ENCODE measurements at regions not wholly inside any gene's neighbourhood (a gene's known extent, or its start where the extent isn't known, plus 50 kb on each side); places are given as distances from the start of the nearest gene placed in this dataset.
"Not testable (repeated sequence)": the region's sequence is repeated elsewhere in the genome, so short reads cannot be mapped to it uniquely, and the experiment has no call there.

GRCh38 chr4:188665491-188666457, 526.5 kb downstream of the TRIML1 start:
- TF ChIP-seq CTCF (IDR thresholded peaks at IDR 0.05; ENCODE audit: partially characterized antibody, unreplicated experiment) = no peak
- no peaks in the 10 kb centered on the region for H3K27me3 Mint-ChIP-seq (ENCODE audit: unreplicated experiment)
- no peak overlapping the region for H3K27ac Mint-ChIP-seq (ENCODE audit: unreplicated experiment)
- no peak overlapping the region for H3K4me3 Mint-ChIP-seq (ENCODE audit: unreplicated experiment)
- no peak for DNase-seq
- no peaks in the 10 kb centered on the region for H3K9me3 Mint-ChIP-seq (ENCODE audit: unreplicated experiment)
- H3K36me3 Mint-ChIP-seq (ENCODE audit: unreplicated experiment) = no peaks in the 10 kb centered on the region
- peaks cover 6% of the 10 kb centered on the region for H3K4me1 Mint-ChIP-seq (ENCODE audit: low read depth, unreplicated experiment)

DNA sequence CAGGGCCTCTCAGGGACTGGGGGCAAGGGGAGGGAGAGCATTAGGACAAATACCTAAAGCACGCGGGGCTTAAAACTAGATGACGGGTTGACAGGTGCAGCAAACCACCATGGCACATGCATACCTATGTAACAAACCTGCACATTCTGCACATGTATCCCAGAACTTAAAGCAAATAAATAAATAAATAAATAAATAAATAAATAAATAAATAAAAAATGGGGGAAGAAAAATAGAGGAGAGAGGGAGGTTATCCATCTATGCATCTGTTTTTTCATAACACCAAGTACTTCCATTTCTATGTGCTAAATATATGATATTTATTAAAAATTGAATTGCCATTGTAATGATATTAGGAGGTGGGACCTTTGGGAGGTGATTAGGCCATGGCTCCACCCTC, 539.5 kb downstream of the TRIML1 start:
- H3K9me3 Mint-ChIP-seq (ENCODE audit: unreplicated experiment); H3K36me3 Mint-ChIP-seq (ENCODE audit: unreplicated experiment); H3K4me1 Mint-ChIP-seq (ENCODE audit: low read depth, unreplicated experiment); H3K4me3 Mint-ChIP-seq (ENCODE audit: unreplicated experiment); DNase-seq; H3K27me3 Mint-ChIP-seq (ENCODE audit: unreplicated experiment); H3K27ac Mint-ChIP-seq (ENCODE audit: unreplicated experiment): not testable (repeated sequence)

DNA sequence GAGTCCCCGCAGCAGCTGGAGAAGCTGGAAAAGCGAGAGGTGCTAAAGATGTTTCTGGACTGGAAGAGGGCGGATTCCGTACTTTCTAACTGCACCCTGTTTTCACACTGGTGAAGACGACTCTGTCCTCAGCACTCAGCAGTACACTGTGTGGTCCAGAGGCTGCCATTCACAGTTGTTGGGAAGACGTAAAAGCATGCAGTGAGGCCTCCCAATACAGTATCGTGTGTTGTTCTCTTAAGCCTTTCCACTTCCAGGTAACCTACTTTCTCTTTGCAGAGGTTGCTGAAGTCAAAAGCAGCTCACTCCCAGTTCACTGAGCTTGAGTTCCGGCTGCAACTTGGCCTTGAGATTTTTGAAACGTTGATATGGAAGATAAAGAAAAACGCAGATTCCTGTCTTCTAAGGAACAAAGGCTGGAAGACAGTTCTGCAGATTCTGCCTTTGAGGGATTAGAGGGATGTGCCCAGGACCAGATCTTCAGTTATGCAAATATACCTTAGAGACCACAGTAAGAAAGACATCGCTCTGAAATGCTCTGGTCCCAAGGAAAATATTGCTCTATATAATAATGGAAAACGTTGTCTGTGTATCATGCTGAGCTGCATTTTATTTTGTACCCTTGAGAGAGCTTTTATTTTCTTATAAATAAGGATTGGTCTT, 540.9 kb downstream of the TRIML1 start:
- H3K4me3 Mint-ChIP-seq (ENCODE audit: unreplicated experiment) = no peak overlapping the region
- H3K27ac Mint-ChIP-seq (ENCODE audit: unreplicated experiment) = no peak overlapping the region
- no peaks in the 10 kb centered on the region for H3K9me3 Mint-ChIP-seq (ENCODE audit: unreplicated experiment)
- no peaks in the 10 kb centered on the region for H3K36me3 Mint-ChIP-seq (ENCODE audit: unreplicated experiment)
- DNase-seq = no peak
- H3K27me3 Mint-ChIP-seq (ENCODE audit: unreplicated experiment) = peaks cover 2% of the 10 kb centered on the region
- no peaks in the 10 kb centered on the region for H3K4me1 Mint-ChIP-seq (ENCODE audit: low read depth, unreplicated experiment)
- no peak for TF ChIP-seq CTCF (IDR thresholded peaks at IDR 0.05; ENCODE audit: partially characterized antibody, unreplicated experiment)

DNA sequence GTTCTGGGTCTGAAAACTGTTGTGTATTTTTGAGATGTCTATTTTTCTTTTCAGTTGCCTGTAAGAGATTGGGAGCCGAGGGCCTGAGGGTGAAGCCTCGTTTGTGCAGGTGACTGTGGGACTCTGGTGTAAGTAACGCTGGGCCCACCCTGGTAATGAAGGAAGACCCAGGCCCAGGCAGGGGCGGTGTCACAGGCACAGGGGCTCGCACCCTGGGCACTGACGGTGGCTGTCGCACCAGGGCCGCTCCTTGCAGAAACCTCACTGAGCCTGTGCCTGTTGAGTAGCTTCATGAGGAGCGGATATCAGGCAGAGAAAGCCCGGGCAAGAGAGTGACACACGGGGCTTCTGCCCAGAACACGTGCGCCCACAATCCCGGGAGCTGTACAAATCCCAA, 541.4 kb downstream of the TRIML1 start:
- no peak for DNase-seq
- no peaks in the 10 kb centered on the region for H3K4me1 Mint-ChIP-seq (ENCODE audit: low read depth, unreplicated experiment)
- no peaks in the 10 kb centered on the region for H3K9me3 Mint-ChIP-seq (ENCODE audit: unreplicated experiment)
- TF ChIP-seq CTCF (IDR thresholded peaks at IDR 0.05; ENCODE audit: partially characterized antibody, unreplicated experiment) = no peak
- no peaks in the 10 kb centered on the region for H3K36me3 Mint-ChIP-seq (ENCODE audit: unreplicated experiment)
- H3K4me3 Mint-ChIP-seq (ENCODE audit: unreplicated experiment) = no peak overlapping the region
- peaks cover 2% of the 10 kb centered on the region for H3K27me3 Mint-ChIP-seq (ENCODE audit: unreplicated experiment)
- no peak overlapping the region for H3K27ac Mint-ChIP-seq (ENCODE audit: unreplicated experiment)

DNA sequence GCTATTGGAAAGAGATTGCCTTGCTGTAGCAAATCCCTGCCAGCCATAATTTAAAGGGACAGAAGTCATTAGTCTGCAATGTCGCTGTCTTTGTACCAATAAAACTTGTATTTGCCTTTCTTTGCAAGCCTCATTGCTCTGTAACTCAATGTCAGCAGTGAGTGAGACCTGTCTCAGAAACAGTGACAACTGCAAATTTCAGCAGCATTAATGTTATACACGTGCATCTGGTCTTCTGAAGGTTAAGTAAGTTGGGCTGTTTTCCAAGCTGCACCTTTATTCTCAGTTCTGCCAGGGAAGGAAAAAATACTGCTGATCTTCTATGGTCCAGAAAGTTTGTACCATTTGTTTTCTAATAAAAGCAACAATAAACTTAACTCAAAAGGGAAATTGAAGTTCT, 543.1 kb downstream of the TRIML1 start:
- no peaks in the 10 kb centered on the region for H3K9me3 Mint-ChIP-seq (ENCODE audit: unreplicated experiment)
- H3K36me3 Mint-ChIP-seq (ENCODE audit: unreplicated experiment) = no peaks in the 10 kb centered on the region
- H3K4me1 Mint-ChIP-seq (ENCODE audit: low read depth, unreplicated experiment) = no peaks in the 10 kb centered on the region
- no peak for TF ChIP-seq CTCF (IDR thresholded peaks at IDR 0.05; ENCODE audit: partially characterized antibody, unreplicated experiment)
- no peak overlapping the region for H3K4me3 Mint-ChIP-seq (ENCODE audit: unreplicated experiment)
- no peak for DNase-seq
- peaks cover 2% of the 10 kb centered on the region for H3K27me3 Mint-ChIP-seq (ENCODE audit: unreplicated experiment)
- no peak overlapping the region for H3K27ac Mint-ChIP-seq (ENCODE audit: unreplicated experiment)

All from glutamatergic neuron (in vitro differentiated cells).